ENCODE measurements at regions not wholly inside any gene's neighbourhood (a gene's known extent, or its start where the extent isn't known, plus 50 kb on each side); places are given as distances from the start of the nearest gene placed in this dataset.

DNA sequence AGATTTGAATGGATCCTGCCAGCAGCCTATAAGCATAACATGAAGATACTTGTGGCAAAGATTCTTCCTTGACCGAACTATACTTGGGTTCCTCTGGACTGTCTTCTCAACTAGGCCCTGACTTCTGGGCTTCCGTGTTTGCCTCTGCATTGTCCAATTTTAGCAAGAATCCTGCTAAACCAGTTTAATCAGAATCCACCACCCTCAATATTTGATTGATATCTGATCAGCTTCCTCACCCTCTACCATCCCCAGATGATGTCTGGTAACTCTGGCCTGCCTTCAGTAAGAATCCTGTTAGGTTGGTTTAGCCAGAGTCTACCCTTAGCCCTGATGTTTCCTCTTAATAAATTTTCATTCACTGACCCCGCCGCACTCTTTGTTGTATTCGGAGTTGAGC lies 54.4 kb upstream of the GALNT10 start:
- TF ChIP-seq CTCF (IDR thresholded peaks at IDR 0.05), result no peak
- no peak for TF ChIP-seq POLR2A (IDR thresholded peaks at IDR 0.05)
